ENCODE measurements at regions not wholly inside any gene's neighbourhood (a gene's known extent, or its start where the extent isn't known, plus 50 kb on each side); places are given as distances from the start of the nearest gene placed in this dataset.

DNA sequence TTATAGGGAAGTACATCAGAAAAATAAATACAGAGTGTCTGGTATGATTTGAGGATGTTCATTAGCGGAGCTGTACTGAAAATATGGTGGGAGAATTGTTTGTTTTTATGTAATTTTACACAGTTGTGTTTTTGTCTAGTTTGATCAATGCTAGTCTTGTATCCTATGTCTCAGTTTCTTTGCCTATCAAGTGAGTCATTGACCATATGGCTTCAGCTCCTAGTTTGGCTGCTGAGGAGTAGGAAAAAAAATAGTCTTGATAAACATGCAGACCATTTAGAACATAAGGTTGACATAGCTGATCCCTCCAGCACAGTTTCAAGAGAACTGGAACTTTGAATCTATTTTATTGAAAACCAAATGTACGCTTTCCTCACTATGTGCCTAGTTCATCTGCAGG lies 1292.1 kb upstream of the FLRT2 start (continued):
- no peak for TF ChIP-seq JUNB (IDR thresholded peaks at IDR 0.05; ENCODE audit: unreplicated experiment)
- no peak for TF ChIP-seq EZH2 (IDR thresholded peaks at IDR 0.05; ENCODE audit: low read depth, unreplicated experiment)

DNA sequence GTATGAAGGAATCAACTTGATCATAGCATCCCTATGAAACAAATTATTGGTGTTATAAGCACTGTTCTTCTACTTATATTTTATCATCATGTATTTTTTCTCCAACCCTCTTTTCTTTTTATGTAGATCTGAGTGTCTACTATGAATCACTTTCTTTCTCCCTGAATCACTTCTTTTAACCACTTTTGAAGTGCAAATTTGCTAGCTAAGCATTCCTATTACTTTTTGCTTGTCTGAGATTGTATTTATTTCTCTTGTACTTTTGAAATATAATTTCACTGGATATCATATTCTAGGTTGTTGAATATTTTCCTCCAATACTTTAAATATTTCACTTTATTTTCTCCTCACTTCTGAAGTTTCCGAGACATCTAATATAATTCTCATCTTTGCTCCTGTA lies 1282.3 kb upstream of the FLRT2 start:
- peaks cover 15% of the 10 kb centered on the region; the same call in 2 of the 3 replicates for H3K36me3 Mint-ChIP-seq (ENCODE audit: low read depth)
- peaks cover 17% of the 10 kb centered on the region for H3K9me3 Mint-ChIP-seq
- Histone ChIP-seq H3K4me3 (no peak overlapping the region), H4K20me1 (replicated peaks; ENCODE audit: insufficient read depth) (no peaks in the 10 kb centered on the region), H2AFZ (no peak overlapping the region), H3K4me1 (ENCODE audit: insufficient read depth) (no peaks in the 10 kb centered on the region), H3K27me3 (ENCODE audit: insufficient read depth) (no peaks in the 10 kb centered on the region), H3K27ac (ENCODE audit: low read depth) (no peak overlapping the region), H3K36me3 (ENCODE audit: insufficient read depth) (no peaks in the 10 kb centered on the region), H3K4me2 (no peak overlapping the region), H3K79me2 (replicated peaks; ENCODE audit: insufficient read depth) (no peaks in the 10 kb centered on the region), H3K9me2 (ENCODE audit: insufficient read depth) (peaks cover 4% of the 10 kb centered on the region), H3F3A (replicated peaks; ENCODE audit: low read depth) (no peaks in the 10 kb centered on the region)
- no peaks in the 10 kb centered on the region for H3K27me3 Mint-ChIP-seq (ENCODE audit: insufficient read depth, low read depth, poor library complexity)
- no peak overlapping the region for H3K27ac Mint-ChIP-seq
- ATAC-seq (no peak), DNase-seq (ENCODE audit: low spot score) (no peak)
- peaks cover 5% of the 10 kb centered on the region; the same call in 1 of the 3 replicates for H3K4me1 Mint-ChIP-seq
- TF ChIP-seq JUNB (IDR thresholded peaks at IDR 0.05; ENCODE audit: unreplicated experiment) (no peak), NANOG (IDR thresholded peaks at IDR 0.05; ENCODE audit: borderline replicate concordance) (no peak), EZH2 (IDR thresholded peaks at IDR 0.05; ENCODE audit: low read depth, unreplicated experiment) (no peak), POLR2AphosphoS5 (IDR thresholded peaks at IDR 0.05; ENCODE audit: low read depth) (no peak), EZH2phosphoT487 (IDR thresholded peaks at IDR 0.05; ENCODE audit: unreplicated experiment) (no peak), ZNF331 (CRISPR knock-in tag; IDR thresholded peaks at IDR 0.05; ENCODE audit: low read depth) (no peak), STAT1 (IDR thresholded peaks at IDR 0.05; ENCODE audit: unreplicated experiment) (no peak), ZNF114 (CRISPR knock-in tag; IDR thresholded peaks at IDR 0.05) (no peak), ZNF462 (CRISPR knock-in tag; IDR thresholded peaks at IDR 0.05) (no peak)
- TF ChIP-seq, protein P1, sequence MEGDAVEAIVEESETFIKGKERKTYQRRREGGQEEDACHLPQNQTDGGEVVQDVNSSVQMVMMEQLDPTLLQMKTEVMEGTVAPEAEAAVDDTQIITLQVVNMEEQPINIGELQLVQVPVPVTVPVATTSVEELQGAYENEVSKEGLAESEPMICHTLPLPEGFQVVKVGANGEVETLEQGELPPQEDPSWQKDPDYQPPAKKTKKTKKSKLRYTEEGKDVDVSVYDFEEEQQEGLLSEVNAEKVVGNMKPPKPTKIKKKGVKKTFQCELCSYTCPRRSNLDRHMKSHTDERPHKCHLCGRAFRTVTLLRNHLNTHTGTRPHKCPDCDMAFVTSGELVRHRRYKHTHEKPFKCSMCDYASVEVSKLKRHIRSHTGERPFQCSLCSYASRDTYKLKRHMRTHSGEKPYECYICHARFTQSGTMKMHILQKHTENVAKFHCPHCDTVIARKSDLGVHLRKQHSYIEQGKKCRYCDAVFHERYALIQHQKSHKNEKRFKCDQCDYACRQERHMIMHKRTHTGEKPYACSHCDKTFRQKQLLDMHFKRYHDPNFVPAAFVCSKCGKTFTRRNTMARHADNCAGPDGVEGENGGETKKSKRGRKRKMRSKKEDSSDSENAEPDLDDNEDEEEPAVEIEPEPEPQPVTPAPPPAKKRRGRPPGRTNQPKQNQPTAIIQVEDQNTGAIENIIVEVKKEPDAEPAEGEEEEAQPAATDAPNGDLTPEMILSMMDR (conservative IDR thresholded peaks at IDR 0.05; ENCODE audit: low read depth in 2 of 2) = no peak
- no peak overlapping the region for H3K4me3 Mint-ChIP-seq

Measured in GM23338 (cell line).